Central memory CD8-positive, alpha-beta T cell (primary cell): ENCODE measurements at regions not wholly inside any gene's neighbourhood (a gene's known extent, or its start where the extent isn't known, plus 50 kb on each side); places are given as distances from the start of the nearest gene placed in this dataset.

Source experiments
- ATAC-seq: fragments of 150-1000 bp; cut with Tn5 transposase; replicated peaks from 2 replicates; pipeline ENCODE4 v1.10.0; 2022; ENCODE audit warnings: mild to moderate bottlenecking, moderate FRiP score, moderate number of reproducible peaks; ENCODE audit not compliant: poor library complexity, severe bottlenecking; ENCODE audit errors: extremely low read depth
- DNase-seq, 2 donors: peaks; one replicate each; pipeline ENCODE4 v3.0.0; 2021; ENCODE audit warnings: low spot score in 2 of 2
- H3K27ac Mint-ChIP-seq: one replicate; pipeline ENCODE4 v1.8.0; 2022; ENCODE audit warnings: low read depth, mild to moderate bottlenecking, moderate library complexity, mixed read lengths
- H3K27me3 Mint-ChIP-seq: one replicate; pipeline ENCODE4 v1.8.0; 2022; ENCODE audit warnings: mixed read lengths
- H3K36me3 Mint-ChIP-seq: one replicate; pipeline ENCODE4 v1.8.0; 2022; ENCODE audit warnings: mild to moderate bottlenecking, moderate library complexity, mixed read lengths; ENCODE audit not compliant: insufficient read depth
- H3K4me1 Mint-ChIP-seq: one replicate; pipeline ENCODE4 v1.8.0; 2022; ENCODE audit warnings: mixed read lengths
- H3K4me3 Mint-ChIP-seq: one replicate; pipeline ENCODE4 v1.8.0; 2022; ENCODE audit warnings: mild to moderate bottlenecking, moderate library complexity, mixed read lengths
- H3K9me3 Mint-ChIP-seq: one replicate; pipeline ENCODE4 v1.8.0; 2022; ENCODE audit warnings: mixed read lengths

GRCh38 chr13:87736849-87737385 lies 65.7 kb downstream of the SLITRK5 start:
- Mint-ChIP-seq H3K36me3 (no peaks in the 10 kb centered on the region), H3K9me3 (peaks cover 20% of the 10 kb centered on the region), H3K4me3 (no peak overlapping the region), H3K27me3 (no peaks in the 10 kb centered on the region), H3K4me1 (no peaks in the 10 kb centered on the region), H3K27ac (no peak overlapping the region)
- no peak for ATAC-seq
- no peak for DNase-seq

GRCh38 chr13:87754097-87754496 lies 82.9 kb downstream of the SLITRK5 start:
- ATAC-seq (no peak), DNase-seq (no peak)
- H3K9me3 Mint-ChIP-seq, result peaks cover 8% of the 10 kb centered on the region
- H3K27me3 Mint-ChIP-seq, result no peaks in the 10 kb centered on the region
- no peak overlapping the region for H3K4me3 Mint-ChIP-seq
- no peaks in the 10 kb centered on the region for H3K36me3 Mint-ChIP-seq
- H3K4me1 Mint-ChIP-seq, result no peaks in the 10 kb centered on the region
- no peak overlapping the region for H3K27ac Mint-ChIP-seq

GRCh38 chr13:87769445-87769844 lies 98.3 kb downstream of the SLITRK5 start:
- no peaks in the 10 kb centered on the region for H3K4me1 Mint-ChIP-seq
- H3K36me3 Mint-ChIP-seq, result no peaks in the 10 kb centered on the region
- H3K27me3 Mint-ChIP-seq, result no peaks in the 10 kb centered on the region
- H3K27ac Mint-ChIP-seq, result no peak overlapping the region
- ATAC-seq (no peak), DNase-seq (no peak)
- H3K4me3 Mint-ChIP-seq, result no peak overlapping the region
- H3K9me3 Mint-ChIP-seq, result peaks cover 12% of the 10 kb centered on the region

- Mint-ChIP-seq H3K4me3 (no peak overlapping the region), H3K27ac (no peak overlapping the region), H3K4me1 (no peaks in the 10 kb centered on the region), H3K9me3 (peaks cover 12% of the 10 kb centered on the region), H3K27me3 (no peaks in the 10 kb centered on the region), H3K36me3 (no peaks in the 10 kb centered on the region)
- DNase-seq (no peak), ATAC-seq (no peak)
Observed at GRCh38 chr13:87777387-87777786, 106.2 kb downstream of the SLITRK5 start.

GRCh38 chr13:87778128-87778527 lies 107.0 kb downstream of the SLITRK5 start:
- no peak for ATAC-seq
- DNase-seq, result no peak

GRCh38 chr13:87779426-87779825 lies 108.3 kb downstream of the SLITRK5 start:
- Mint-ChIP-seq H3K9me3 (peaks cover 12% of the 10 kb centered on the region), H3K27me3 (no peaks in the 10 kb centered on the region), H3K4me3 (no peak overlapping the region), H3K4me1 (no peaks in the 10 kb centered on the region), H3K36me3 (no peaks in the 10 kb centered on the region), H3K27ac (no peak overlapping the region)
- DNase-seq (no peak), ATAC-seq (no peak)

More at GRCh38 chr13:87778128-87778527, 107.0 kb downstream of the SLITRK5 start:
- Mint-ChIP-seq H3K9me3 (peaks cover 12% of the 10 kb centered on the region), H3K4me1 (no peaks in the 10 kb centered on the region), H3K27ac (no peak overlapping the region), H3K4me3 (no peak overlapping the region), H3K36me3 (no peaks in the 10 kb centered on the region), H3K27me3 (no peaks in the 10 kb centered on the region)

GRCh38 chr13:87783366-87783765 lies 112.2 kb downstream of the SLITRK5 start:
- DNase-seq, result no peak
- Mint-ChIP-seq H3K27me3 (no peaks in the 10 kb centered on the region), H3K4me3 (no peak overlapping the region), H3K36me3 (no peaks in the 10 kb centered on the region), H3K27ac (no peak overlapping the region), H3K9me3 (no peaks in the 10 kb centered on the region), H3K4me1 (no peaks in the 10 kb centered on the region)
- ATAC-seq, result no peak

GRCh38 chr13:87788363-87788762 lies 117.2 kb downstream of the SLITRK5 start:
- Mint-ChIP-seq H3K4me3 (no peak overlapping the region), H3K36me3 (no peaks in the 10 kb centered on the region), H3K27me3 (no peaks in the 10 kb centered on the region), H3K4me1 (no peaks in the 10 kb centered on the region), H3K27ac (no peak overlapping the region), H3K9me3 (peaks cover 10% of the 10 kb centered on the region)
- ATAC-seq, result no peak
- DNase-seq, result no peak

- Mint-ChIP-seq H3K4me1 (no peaks in the 10 kb centered on the region), H3K27ac (no peak overlapping the region), H3K9me3 (peaks cover 18% of the 10 kb centered on the region), H3K27me3 (no peaks in the 10 kb centered on the region), H3K4me3 (no peak overlapping the region), H3K36me3 (no peaks in the 10 kb centered on the region)
- DNase-seq, result no peak
- no peak for ATAC-seq
Observed at GRCh38 chr13:87792878-87793277, 121.7 kb downstream of the SLITRK5 start.

- H3K4me3 Mint-ChIP-seq, result no peak overlapping the region
- H3K9me3 Mint-ChIP-seq, result peaks cover 12% of the 10 kb centered on the region
- H3K4me1 Mint-ChIP-seq, result no peaks in the 10 kb centered on the region
- no peak overlapping the region for H3K27ac Mint-ChIP-seq
- no peaks in the 10 kb centered on the region for H3K36me3 Mint-ChIP-seq
- H3K27me3 Mint-ChIP-seq, result no peaks in the 10 kb centered on the region
- ATAC-seq, result no peak
- DNase-seq, result no peak
Observed at GRCh38 chr13:87798536-87798935, 127.4 kb downstream of the SLITRK5 start.

GRCh38 chr13:87810391-87810801 lies 139.2 kb downstream of the SLITRK5 start:
- H3K4me3 Mint-ChIP-seq, result no peak overlapping the region
- DNase-seq, result no peak
- no peaks in the 10 kb centered on the region for H3K36me3 Mint-ChIP-seq
- H3K27ac Mint-ChIP-seq, result no peak overlapping the region
- no peak for ATAC-seq
- peaks cover 15% of the 10 kb centered on the region for H3K9me3 Mint-ChIP-seq
- H3K27me3 Mint-ChIP-seq, result no peaks in the 10 kb centered on the region
- H3K4me1 Mint-ChIP-seq, result no peaks in the 10 kb centered on the region

- Mint-ChIP-seq H3K27me3 (no peaks in the 10 kb centered on the region), H3K4me3 (no peak overlapping the region), H3K27ac (no peak overlapping the region), H3K36me3 (no peaks in the 10 kb centered on the region), H3K4me1 (no peaks in the 10 kb centered on the region), H3K9me3 (peaks cover 19% of the 10 kb centered on the region)
- no peak for DNase-seq
- no peak for ATAC-seq
Observed at GRCh38 chr13:87810920-87811344, 139.8 kb downstream of the SLITRK5 start.

- peaks cover 19% of the 10 kb centered on the region for H3K9me3 Mint-ChIP-seq
- H3K4me3 Mint-ChIP-seq, result no peak overlapping the region
- no peaks in the 10 kb centered on the region for H3K4me1 Mint-ChIP-seq
- DNase-seq (no peak), ATAC-seq (no peak)
- no peaks in the 10 kb centered on the region for H3K36me3 Mint-ChIP-seq
- no peak overlapping the region for H3K27ac Mint-ChIP-seq
- no peaks in the 10 kb centered on the region for H3K27me3 Mint-ChIP-seq
Observed at GRCh38 chr13:87814403-87814802, 143.2 kb downstream of the SLITRK5 start.

- no peak for DNase-seq
- Mint-ChIP-seq H3K27me3 (no peaks in the 10 kb centered on the region), H3K27ac (no peak overlapping the region), H3K36me3 (no peaks in the 10 kb centered on the region), H3K4me3 (no peak overlapping the region), H3K9me3 (peaks cover 5% of the 10 kb centered on the region), H3K4me1 (no peaks in the 10 kb centered on the region)
- ATAC-seq, result no peak
Observed at GRCh38 chr13:87820241-87820640, 149.1 kb downstream of the SLITRK5 start.
